ENCODE measurements at regions not wholly inside any gene's neighbourhood (a gene's known extent, or its start where the extent isn't known, plus 50 kb on each side); places are given as distances from the start of the nearest gene placed in this dataset.

DNA sequence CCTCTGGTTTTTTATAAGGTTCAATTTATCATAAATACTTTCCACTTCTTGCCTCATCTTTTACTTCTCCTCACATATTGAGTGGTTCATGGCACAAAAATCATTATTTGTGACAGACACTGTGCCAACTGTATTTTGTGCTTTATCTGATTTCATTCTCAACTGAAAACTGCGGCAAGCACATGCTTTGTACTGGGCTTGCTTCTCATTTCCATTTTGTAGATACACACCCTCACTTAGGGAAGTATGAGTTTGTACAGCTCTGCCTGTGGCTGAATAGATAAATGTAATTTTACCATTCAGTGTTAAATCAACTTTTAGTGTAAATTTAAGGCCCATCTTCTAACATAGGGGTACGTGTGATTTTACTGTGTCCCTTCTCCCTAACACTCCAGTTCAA lies 83.6 kb downstream of the ANXA2R start:
- TF ChIP-seq POLR2A (IDR thresholded peaks at IDR 0.05): no peak
- TF ChIP-seq, protein P1, sequence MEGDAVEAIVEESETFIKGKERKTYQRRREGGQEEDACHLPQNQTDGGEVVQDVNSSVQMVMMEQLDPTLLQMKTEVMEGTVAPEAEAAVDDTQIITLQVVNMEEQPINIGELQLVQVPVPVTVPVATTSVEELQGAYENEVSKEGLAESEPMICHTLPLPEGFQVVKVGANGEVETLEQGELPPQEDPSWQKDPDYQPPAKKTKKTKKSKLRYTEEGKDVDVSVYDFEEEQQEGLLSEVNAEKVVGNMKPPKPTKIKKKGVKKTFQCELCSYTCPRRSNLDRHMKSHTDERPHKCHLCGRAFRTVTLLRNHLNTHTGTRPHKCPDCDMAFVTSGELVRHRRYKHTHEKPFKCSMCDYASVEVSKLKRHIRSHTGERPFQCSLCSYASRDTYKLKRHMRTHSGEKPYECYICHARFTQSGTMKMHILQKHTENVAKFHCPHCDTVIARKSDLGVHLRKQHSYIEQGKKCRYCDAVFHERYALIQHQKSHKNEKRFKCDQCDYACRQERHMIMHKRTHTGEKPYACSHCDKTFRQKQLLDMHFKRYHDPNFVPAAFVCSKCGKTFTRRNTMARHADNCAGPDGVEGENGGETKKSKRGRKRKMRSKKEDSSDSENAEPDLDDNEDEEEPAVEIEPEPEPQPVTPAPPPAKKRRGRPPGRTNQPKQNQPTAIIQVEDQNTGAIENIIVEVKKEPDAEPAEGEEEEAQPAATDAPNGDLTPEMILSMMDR (IDR thresholded peaks at IDR 0.05): no peak

Data from adrenal gland (tissue), 5 donors.